Inferior parietal cortex (tissue), 1 donor: ENCODE measurements at regions not wholly inside any gene's neighbourhood (a gene's known extent, or its start where the extent isn't known, plus 50 kb on each side); places are given as distances from the start of the nearest gene placed in this dataset.

Experiments
- DNase-seq: peaks from one replicate; pipeline ENCODE4 v3.0.0-alpha.2; 2016; ENCODE audit errors: extremely low spot score

GRCh38 chr11:134801570-134801969 is 389.5 kb upstream of the B3GAT1 start:
- no peak for DNase-seq

- no peak for DNase-seq
Observed at GRCh38 chr11:134800826-134801225, 388.8 kb upstream of the B3GAT1 start.

- DNase-seq, result no peak
Observed at GRCh38 chr11:134800130-134800529, 388.1 kb upstream of the B3GAT1 start.

GRCh38 chr11:134799386-134799785 is 387.3 kb upstream of the B3GAT1 start:
- DNase-seq, result no peak

- DNase-seq, result no peak
Observed at GRCh38 chr11:134797411-134798089, 385.5 kb upstream of the B3GAT1 start.

- DNase-seq, result no peak
Observed at GRCh38 chr11:134795017-134795416, 383.0 kb upstream of the B3GAT1 start.

GRCh38 chr11:134794192-134794591 is 382.1 kb upstream of the B3GAT1 start:
- DNase-seq, result no peak

GRCh38 chr11:134792677-134793076 is 380.6 kb upstream of the B3GAT1 start:
- DNase-seq, result no peak

GRCh38 chr11:134792044-134792443 is 380.0 kb upstream of the B3GAT1 start:
- no peak for DNase-seq

- no peak for DNase-seq
Observed at GRCh38 chr11:134791102-134791501, 379.1 kb upstream of the B3GAT1 start.

GRCh38 chr11:134789104-134789503 is 377.1 kb upstream of the B3GAT1 start:
- no peak for DNase-seq

- no peak for DNase-seq
Observed at GRCh38 chr11:134786636-134787035, 374.6 kb upstream of the B3GAT1 start.

- DNase-seq, result no peak
Observed at GRCh38 chr11:134785660-134786284, 373.7 kb upstream of the B3GAT1 start.

GRCh38 chr11:134785059-134785458 is 373.0 kb upstream of the B3GAT1 start:
- no peak for DNase-seq

- no peak for DNase-seq
Observed at GRCh38 chr11:134784568-134784967, 372.5 kb upstream of the B3GAT1 start.

- DNase-seq, result no peak
Observed at GRCh38 chr11:134784046-134784445, 372.0 kb upstream of the B3GAT1 start.

- DNase-seq, result no peak
Observed at GRCh38 chr11:134783234-134783633, 371.2 kb upstream of the B3GAT1 start.

GRCh38 chr11:134781380-134781866 is 369.4 kb upstream of the B3GAT1 start:
- no peak for DNase-seq

- DNase-seq, result no peak
Observed at GRCh38 chr11:134780486-134781147, 368.6 kb upstream of the B3GAT1 start.

- no peak for DNase-seq
Observed at GRCh38 chr11:134779179-134779578, 367.1 kb upstream of the B3GAT1 start.

- no peak for DNase-seq
Observed at GRCh38 chr11:134768463-134768862, 356.4 kb upstream of the B3GAT1 start.

- DNase-seq, result no peak
Observed at GRCh38 chr11:134765565-134765964, 353.5 kb upstream of the B3GAT1 start.

GRCh38 chr11:134764966-134765365 is 352.9 kb upstream of the B3GAT1 start:
- no peak for DNase-seq
